ENCODE measurements at regions not wholly inside any gene's neighbourhood (a gene's known extent, or its start where the extent isn't known, plus 50 kb on each side); places are given as distances from the start of the nearest gene placed in this dataset.

DNA sequence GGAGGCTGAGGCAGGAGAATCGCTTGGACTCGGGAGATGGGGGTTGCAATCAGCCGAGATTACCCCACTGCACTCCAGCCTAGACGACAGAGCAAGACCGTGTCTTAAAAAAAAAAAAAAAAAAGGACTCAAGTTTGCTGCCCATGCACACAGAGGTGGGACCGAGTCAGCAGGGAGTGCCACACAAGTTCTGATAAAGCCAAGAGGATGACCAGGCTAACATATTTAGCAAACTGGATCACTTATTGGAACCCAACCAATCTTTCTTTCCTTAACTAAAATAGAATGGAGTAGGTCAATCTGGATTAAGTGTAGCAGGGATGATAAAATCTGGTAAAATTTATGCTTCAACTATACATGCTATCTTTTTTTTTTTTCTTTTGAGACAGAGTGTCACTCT, 190.4 kb upstream of the FOXN3 start:
- TF ChIP-seq EZH2 (IDR thresholded peaks at IDR 0.05; ENCODE audit: insufficient read depth, low read length), result no peak
- no peak for TF ChIP-seq CTCF (IDR thresholded peaks at IDR 0.05; ENCODE audit: insufficient read depth, low read depth, low read length)
